Uterus (tissue), 2 donors: ENCODE measurements at regions not wholly inside any gene's neighbourhood (a gene's known extent, or its start where the extent isn't known, plus 50 kb on each side); places are given as distances from the start of the nearest gene placed in this dataset.

Source experiments
- POLR2A ChIP-seq, 2 donors: fragments of 450-650 bp; IDR thresholded peaks; one replicate each; pipeline ENCODE4 v1.6.1; 2016; ENCODE audit warnings: antibody characterized with exemption in 2 of 2, mild to moderate bottlenecking in 1 of 2, moderate library complexity in 1 of 2
- TF ChIP-seq, protein P1 (sequence below), 4 experiments: fragments of 200-600 bp in 2 of 4; fragments of 450-650 bp in 2 of 4; sonication (generic) in 2 of 4; IDR thresholded peaks; one replicate each; pipeline ENCODE4 v1.5.1; 2016 to 2019; ENCODE audit warnings: antibody characterized with exemption in 4 of 4, mild to moderate bottlenecking in 2 of 4, moderate library complexity in 1 of 4

DNA sequence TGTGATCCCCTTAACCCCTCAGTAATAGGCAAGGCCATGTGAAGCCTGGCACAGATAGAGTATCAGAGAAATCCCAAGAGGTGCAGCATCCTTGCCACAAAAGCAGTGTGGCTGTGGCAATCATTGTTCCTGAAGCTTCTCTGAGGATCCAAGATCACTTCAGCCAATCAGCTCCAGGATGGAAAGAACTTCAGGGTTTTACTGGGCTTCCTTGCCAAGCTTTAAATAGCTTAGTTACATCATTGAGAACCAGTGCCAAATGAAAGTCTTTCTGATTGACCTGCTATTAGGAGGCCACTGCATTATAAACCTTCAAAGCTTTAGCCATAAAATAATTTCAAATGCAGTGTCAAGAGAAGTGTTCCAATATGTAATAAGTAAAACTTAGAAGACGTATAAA lies 430.6 kb downstream of the PIK3R1 start:
- TF ChIP-seq, protein P1, sequence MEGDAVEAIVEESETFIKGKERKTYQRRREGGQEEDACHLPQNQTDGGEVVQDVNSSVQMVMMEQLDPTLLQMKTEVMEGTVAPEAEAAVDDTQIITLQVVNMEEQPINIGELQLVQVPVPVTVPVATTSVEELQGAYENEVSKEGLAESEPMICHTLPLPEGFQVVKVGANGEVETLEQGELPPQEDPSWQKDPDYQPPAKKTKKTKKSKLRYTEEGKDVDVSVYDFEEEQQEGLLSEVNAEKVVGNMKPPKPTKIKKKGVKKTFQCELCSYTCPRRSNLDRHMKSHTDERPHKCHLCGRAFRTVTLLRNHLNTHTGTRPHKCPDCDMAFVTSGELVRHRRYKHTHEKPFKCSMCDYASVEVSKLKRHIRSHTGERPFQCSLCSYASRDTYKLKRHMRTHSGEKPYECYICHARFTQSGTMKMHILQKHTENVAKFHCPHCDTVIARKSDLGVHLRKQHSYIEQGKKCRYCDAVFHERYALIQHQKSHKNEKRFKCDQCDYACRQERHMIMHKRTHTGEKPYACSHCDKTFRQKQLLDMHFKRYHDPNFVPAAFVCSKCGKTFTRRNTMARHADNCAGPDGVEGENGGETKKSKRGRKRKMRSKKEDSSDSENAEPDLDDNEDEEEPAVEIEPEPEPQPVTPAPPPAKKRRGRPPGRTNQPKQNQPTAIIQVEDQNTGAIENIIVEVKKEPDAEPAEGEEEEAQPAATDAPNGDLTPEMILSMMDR (IDR thresholded peaks at IDR 0.05), result no peak
- no peak for TF ChIP-seq POLR2A (IDR thresholded peaks at IDR 0.05)
